GM19035 (cell line): ENCODE measurements at regions not wholly inside any gene's neighbourhood (a gene's known extent, or its start where the extent isn't known, plus 50 kb on each side); places are given as distances from the start of the nearest gene placed in this dataset.

Experiments
- ATAC-seq: cut with Tn5 transposase; IDR thresholded peaks from one replicate; pipeline ENCODE4 v1.9.1; 2021; ENCODE audit not compliant: unreplicated experiment

DNA sequence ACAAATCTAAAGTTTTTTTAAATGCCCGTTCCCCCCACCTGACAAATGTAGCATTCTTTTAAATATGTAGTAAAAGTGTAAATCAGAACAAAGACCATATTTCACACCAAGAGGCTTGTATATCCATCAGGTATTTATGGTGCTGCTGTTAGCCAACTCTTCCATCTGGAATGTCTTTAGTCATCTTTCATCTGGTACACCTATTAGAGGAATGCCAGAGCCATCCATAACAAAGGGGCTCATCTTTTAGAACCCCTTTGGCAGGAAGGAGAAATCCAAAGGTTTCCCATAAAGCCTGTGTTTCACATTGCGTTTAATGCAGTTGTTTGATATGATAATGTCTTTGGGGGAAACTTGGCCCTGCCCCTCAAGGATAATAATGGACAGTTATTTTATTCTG, 79.3 kb upstream of the C1orf87 start:
- no peak for ATAC-seq

DNA sequence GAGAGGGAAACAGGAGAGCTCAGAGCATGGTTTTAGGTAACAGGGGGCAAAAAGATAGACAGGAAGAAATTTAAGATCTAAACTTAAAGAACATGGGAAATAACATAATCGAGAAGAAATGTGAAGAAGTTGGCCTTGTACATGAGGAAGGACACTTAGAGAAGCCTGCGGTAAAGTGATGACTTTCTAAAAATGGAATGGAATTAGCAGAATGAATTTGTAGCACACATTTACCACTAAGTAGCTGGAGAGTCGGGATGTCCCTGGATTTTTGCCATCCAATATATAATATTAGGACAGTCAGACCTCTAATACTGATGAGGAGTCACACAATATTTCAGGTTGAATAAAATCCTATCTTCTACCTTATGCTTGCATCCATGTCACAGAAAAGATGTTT, 77.7 kb upstream of the C1orf87 start:
- ATAC-seq: no peak

DNA sequence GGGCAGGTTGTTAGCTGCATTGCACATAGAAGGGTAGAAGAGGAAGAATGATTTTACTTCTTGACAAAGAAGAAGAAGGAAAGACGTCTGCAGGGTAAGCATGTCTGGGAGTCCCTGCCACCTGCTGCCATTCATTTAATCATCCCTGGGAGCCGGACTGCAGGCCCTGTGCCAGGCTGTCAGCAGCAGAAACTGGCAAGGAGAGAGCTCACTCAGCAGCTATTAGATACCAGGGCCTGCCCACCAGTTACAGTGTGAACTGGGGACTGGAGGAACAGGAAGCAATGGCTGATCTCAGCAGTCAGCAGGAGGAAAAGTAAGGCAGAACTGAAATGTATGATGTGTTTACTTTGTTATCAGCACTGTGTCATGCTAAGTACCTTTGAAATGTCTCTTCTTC, 75.7 kb upstream of the C1orf87 start:
- ATAC-seq: no peak

DNA sequence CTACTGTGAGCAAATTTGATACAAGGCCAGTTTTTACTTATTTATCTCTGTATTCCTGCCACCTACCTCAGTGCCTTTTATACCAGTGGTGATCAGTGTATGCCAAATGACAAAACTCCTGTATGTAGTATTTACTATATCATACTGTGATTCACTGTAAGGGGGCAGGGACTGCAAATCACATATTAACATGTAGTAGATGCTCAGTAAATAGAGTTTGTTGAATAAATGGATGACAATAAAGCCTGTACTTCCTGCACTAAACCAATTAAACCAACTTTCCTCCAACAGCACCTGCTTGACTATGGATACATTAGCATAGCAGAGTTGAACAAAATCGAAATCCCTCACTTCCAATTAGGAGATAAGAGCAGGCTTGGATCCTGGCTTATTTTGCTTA, 73.3 kb upstream of the C1orf87 start:
- ATAC-seq: no peak

DNA sequence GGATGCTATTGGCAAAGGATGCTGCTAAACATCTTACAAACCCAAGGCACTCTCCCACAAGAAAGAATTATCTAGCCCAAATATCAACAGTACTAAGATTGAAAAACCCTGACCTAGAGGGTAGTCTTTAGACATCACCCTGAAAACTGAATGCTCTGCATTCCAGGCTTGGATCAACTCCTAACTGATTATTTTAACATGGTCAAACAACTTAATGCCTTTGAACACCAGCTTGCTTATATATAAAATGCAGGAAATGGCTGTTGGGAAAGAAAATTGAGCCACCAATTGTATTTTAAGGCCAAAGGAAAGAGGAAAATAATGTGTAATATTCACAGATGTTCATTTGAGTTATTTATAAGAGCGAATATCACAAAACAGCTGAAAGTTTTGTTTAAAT, 72.2 kb upstream of the C1orf87 start:
- no peak for ATAC-seq

DNA sequence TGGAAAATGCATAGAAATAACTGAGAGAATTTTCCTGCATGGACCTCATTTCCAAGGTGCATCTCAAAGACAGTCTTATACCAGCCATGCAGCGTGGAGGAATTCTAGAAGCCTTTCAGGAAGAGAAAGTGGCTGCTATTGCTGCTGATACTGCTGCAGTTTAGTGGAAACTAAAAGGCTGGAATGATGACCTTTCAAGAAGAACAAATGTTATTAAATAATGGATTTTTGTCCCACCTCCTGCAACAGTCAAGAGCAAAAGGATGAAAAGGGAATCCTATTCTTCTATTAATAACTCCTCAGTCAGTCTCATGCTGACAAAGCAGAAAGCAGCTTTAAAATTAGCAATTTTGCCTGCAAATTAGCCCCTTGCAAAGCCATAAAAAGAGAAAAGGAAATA, 68.2 kb upstream of the C1orf87 start:
- no peak for ATAC-seq

DNA sequence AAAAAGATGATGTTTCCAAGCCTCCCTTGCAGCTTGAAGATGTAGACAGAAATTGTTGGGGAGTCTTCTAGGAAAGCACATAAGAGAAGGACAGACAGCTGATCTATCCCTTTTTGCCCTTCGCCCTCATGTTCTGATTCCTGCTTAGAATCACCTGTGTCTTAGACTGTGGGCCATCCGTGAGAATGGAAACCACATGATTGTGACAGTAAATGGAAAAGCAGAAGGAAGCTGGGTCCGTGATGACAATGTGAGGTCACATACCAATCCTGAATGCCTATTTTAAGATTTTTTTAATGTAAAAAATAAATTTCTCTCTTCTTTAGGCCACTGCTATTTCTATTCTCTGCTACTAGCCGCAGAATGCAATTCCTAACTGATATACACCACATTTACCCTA, 67.7 kb upstream of the C1orf87 start:
- no peak for ATAC-seq

DNA sequence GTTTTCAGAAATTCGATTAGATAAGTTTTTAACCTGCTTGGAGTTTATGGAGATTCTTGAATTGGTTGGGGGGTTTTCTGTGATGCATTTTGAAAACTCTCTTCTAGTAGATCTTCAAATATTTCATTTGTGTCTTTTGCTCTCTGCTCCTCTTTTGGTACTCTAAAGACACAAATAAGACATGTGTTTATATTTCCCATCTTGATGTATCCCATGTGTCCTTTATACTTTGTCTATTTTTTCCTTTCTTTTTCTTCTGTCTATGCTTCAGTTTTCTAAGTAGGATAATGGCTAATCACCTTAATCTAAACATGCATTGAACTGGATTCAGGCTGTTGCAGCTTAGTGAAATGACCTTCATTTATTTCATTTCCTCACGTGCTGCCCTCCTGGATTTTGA, 63.8 kb upstream of the C1orf87 start:
- no peak for ATAC-seq

DNA sequence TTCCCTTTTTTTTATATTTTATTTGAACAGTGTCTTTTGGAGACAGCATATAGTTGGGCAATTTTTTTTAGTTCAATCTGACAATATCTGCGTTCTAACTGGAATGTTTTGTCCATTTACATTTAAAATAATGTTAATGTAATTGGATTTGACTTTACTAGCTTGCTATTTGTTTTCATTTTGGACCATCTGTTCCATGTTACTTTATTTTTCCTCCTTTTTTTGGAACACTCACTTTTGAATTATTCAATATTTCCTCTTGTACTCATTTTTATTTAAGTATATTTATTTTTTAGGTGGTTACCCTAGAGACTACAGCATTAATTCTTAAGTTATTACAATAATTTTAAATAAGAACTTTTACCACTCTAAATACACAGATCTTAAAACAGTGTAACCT, 62.8 kb upstream of the C1orf87 start:
- ATAC-seq: no peak

DNA sequence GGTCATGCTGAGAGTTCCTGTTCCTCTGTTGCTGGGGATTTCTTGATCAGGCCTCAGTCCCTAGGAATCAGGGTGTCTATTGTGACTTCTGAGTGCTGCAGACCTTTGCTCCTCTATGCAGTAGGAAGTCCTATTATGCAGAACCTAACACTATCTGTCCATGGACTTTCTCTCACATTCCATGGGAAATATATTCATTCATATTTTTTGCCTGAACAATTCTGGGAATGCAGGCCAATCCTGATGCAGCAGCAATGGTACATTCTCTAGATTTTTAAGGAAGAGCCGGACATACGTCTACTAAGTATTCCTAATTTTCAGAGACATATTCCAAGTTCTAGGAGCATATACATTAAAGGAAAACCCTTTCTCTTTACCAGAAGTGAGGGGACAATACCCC, 61.1 kb upstream of the C1orf87 start:
- no peak for ATAC-seq

DNA sequence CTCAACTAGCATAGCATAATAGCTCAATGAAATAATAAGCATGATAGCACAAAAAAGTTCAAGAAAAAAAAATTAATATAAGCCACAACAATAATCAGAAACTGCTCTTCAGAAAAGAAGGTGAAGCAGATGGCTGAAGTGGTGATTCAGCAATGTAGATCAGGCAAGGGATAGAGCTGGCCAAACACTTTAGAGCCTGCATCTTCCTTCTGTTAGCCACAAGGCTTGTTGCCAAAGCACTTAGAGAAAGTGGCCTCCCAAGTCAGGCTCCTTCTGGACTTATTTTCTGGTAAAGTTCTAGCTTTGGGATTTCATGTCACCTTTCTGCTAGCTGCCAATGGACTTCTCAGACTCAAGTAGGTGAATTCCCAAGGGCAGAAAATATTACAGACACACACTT, 60.3 kb upstream of the C1orf87 start:
- no peak for ATAC-seq

DNA sequence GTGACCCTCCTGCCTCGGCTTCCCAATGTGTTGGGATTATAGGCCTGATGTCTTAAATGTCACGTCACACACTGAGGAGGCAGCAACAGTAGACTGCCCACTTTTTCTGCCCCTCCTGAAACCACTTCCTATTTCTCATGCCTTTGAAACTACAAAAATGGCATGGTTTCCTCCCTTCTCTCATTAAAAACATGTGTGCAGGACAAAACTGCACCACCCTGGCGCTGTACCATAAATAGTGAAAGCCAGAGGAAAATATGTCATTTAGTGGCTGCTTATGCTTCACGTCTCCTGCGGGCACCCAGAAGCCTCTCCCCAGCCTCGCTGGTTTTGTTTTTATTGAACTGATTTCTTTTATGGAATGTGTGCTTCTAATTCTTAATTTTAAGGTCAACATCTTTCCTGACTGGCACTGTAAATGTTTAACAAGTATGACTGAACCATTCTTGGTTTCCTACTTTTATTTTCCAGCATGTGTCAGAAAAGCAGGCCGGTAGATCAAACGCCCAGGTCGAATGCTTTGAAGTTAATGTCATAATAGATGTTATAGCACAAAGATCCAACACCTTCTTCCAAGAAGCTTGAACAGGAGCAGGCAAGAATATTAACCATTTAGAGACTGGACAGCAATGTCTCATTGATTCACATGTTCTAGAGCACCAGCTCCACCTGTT, 59.6 kb upstream of the C1orf87 start:
- ATAC-seq: no peak

DNA sequence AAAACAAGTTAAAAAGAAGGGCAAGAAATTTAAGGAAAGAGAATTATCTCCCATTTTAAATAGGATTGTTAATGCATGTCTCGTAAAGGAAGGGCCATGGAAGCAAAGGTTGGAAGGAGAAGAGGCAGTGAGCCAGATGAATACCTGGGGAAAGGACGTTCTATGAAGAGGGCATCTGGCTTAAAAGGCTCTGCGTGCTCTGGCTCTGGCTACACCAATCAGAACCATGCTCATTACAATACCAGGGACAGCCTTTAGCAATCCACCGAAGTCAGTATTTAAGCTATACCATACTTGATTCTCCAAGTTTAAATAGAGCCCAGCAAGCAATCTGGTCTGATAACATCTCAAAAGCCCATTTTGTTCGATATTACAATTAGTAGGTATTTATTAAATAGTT, 58.5 kb upstream of the C1orf87 start:
- no peak for ATAC-seq

DNA sequence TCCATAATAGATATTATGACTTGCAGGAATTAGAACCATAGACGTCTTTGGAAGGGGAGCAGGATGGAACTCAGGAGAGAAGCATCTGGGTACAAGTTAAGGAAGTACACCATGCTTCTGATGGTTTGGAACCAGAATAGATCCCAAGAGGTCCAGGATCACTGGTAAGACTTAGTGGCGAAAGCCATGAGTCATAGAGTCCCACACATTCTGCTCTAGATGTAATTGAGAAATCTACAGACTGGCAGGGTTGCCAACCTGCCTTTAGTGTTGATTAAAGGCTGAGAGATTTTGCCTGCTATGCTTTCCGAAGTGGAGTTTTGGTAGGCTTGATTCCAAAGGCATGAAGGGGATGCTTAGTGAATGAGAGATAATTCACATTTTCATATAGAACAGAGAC, 57.1 kb upstream of the C1orf87 start:
- no peak for ATAC-seq

DNA sequence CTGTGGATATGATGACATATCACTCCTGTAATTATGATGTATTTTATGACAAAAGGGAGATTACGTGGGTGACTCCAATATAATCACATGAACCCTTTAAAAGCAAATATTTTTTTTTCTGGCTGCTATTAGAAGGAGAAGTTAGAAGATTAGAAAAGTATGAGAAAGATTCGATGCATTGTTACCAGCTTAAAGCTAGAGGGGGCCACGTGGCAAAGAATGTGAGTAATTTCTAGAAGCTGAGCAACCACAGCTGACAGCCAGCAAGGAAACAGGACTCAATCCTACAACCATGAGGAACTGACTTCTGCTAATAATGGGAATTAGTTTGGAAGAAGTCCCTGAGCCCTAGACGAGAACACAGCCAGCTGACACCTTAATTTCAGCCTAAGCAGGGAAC, 56.3 kb upstream of the C1orf87 start:
- no peak for ATAC-seq

DNA sequence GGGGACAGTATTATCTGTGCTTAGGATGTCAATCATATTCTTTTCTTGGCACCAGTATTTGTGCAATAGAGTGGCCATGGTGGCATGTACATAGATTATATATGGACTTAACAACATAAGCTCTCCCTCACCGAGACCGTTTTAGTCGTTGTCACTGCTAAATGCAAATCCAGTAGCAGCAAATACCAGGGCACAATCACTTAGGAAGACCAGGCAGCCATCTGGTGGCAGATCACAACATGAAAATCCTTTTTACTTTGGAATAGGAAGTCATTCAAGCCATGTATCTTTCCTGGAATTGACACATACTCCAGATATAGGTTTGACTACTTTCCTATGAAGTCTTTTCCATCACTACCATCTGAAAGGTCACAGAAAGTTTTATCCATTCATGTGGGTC, 53.2 kb upstream of the C1orf87 start:
- no peak for ATAC-seq
